IMR-90 (cell line): ENCODE measurements at regions not wholly inside any gene's neighbourhood (a gene's known extent, or its start where the extent isn't known, plus 50 kb on each side); places are given as distances from the start of the nearest gene placed in this dataset.

Experiments used
- BHLHE40 ChIP-seq: fragments of 150-350 bp; IDR thresholded peaks from 2 replicates; pipeline ENCODE4 v1.6.1; 2016; ENCODE audit warnings: mild to moderate bottlenecking, low read depth, low read length
- CHD1 ChIP-seq: IDR thresholded peaks from 2 replicates; pipeline ENCODE4 v1.6.1; 2012; ENCODE audit warnings: low read depth, low read length, improper control_type of control experiment
- FOS ChIP-seq: fragments of 150-350 bp; IDR thresholded peaks from 2 replicates; pipeline ENCODE4 v1.6.1; 2016; ENCODE audit warnings: low read depth, low read length
- MAFK ChIP-seq: IDR thresholded peaks from 2 replicates; pipeline ENCODE4 v1.6.1; 2012; ENCODE audit warnings: low read depth, low read length, improper control_type of control experiment
- MAZ ChIP-seq: IDR thresholded peaks from 2 replicates; pipeline ENCODE4 v1.6.1; 2012; ENCODE audit warnings: low read depth, mild to moderate bottlenecking, low read length, improper control_type of control experiment, moderate library complexity, borderline replicate concordance
- MXI1 ChIP-seq: IDR thresholded peaks from 2 replicates; pipeline ENCODE4 v1.6.1; 2012; ENCODE audit warnings: low read depth, mild to moderate bottlenecking, low read length, moderate library complexity, borderline replicate concordance
- POLR2A ChIP-seq: IDR thresholded peaks from 2 replicates; pipeline ENCODE4 v1.6.1; 2012; ENCODE audit warnings: mild to moderate bottlenecking, low read depth, low read length
- RAD21 ChIP-seq: IDR thresholded peaks from 2 replicates; pipeline ENCODE4 v1.6.1; 2012; ENCODE audit warnings: low read length, improper control_type of control experiment
- RFX5 ChIP-seq: IDR thresholded peaks from 2 replicates; pipeline ENCODE4 v1.8.0; 2012; ENCODE audit warnings: low read depth, mild to moderate bottlenecking, low read length, moderate library complexity
- TF ChIP-seq, protein P1 (sequence below): conservative IDR thresholded peaks from 2 replicates; pipeline ENCODE4 v1.5.1; 2012; ENCODE audit warnings: mild to moderate bottlenecking, low read depth, low read length, improper control_type of control experiment
- TF ChIP-seq, protein P2 (sequence below): fragments of 150-350 bp; IDR thresholded peaks from 2 replicates; pipeline ENCODE4 v1.6.1; 2016; ENCODE audit warnings: low read depth, mild to moderate bottlenecking, low read length, moderate library complexity, borderline replicate concordance
- TF ChIP-seq, protein P3 (sequence below): fragments of 150-350 bp; IDR thresholded peaks from 2 replicates; pipeline ENCODE4 v1.6.1; 2017; ENCODE audit warnings: mild to moderate bottlenecking, antibody characterized with exemption, low read length, low read depth

DNA sequence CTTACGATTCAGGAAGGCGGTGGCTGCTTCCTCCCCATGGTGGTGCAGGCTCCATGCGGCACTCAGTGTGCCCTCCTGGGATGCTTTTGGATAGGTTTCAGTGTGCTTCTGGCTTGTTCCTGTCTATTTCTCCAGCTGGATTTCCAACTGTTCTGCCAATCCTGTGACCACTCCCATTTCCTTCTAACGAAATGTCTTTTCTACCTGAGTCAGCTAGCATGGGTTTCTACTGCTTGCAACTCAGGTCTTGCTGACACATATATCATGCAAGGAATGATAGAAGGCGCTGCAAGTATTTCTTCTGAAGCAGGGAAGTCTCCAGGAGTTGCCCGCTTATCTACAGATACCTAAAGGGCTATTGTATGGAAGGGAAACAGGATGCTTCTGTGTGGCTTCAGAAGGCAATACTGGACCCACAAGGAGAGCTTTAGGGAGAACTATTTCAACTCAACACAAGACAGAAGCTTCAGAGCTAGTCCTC is 244.4 kb downstream of the OPA1 start:
- TF ChIP-seq, protein P1, sequence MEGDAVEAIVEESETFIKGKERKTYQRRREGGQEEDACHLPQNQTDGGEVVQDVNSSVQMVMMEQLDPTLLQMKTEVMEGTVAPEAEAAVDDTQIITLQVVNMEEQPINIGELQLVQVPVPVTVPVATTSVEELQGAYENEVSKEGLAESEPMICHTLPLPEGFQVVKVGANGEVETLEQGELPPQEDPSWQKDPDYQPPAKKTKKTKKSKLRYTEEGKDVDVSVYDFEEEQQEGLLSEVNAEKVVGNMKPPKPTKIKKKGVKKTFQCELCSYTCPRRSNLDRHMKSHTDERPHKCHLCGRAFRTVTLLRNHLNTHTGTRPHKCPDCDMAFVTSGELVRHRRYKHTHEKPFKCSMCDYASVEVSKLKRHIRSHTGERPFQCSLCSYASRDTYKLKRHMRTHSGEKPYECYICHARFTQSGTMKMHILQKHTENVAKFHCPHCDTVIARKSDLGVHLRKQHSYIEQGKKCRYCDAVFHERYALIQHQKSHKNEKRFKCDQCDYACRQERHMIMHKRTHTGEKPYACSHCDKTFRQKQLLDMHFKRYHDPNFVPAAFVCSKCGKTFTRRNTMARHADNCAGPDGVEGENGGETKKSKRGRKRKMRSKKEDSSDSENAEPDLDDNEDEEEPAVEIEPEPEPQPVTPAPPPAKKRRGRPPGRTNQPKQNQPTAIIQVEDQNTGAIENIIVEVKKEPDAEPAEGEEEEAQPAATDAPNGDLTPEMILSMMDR: no peak
- no peak for TF ChIP-seq RFX5
- no peak for TF ChIP-seq CHD1
- no peak for TF ChIP-seq POLR2A
- TF ChIP-seq, protein P2, sequence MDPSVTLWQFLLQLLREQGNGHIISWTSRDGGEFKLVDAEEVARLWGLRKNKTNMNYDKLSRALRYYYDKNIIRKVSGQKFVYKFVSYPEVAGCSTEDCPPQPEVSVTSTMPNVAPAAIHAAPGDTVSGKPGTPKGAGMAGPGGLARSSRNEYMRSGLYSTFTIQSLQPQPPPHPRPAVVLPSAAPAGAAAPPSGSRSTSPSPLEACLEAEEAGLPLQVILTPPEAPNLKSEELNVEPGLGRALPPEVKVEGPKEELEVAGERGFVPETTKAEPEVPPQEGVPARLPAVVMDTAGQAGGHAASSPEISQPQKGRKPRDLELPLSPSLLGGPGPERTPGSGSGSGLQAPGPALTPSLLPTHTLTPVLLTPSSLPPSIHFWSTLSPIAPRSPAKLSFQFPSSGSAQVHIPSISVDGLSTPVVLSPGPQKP: no peak
- TF ChIP-seq MXI1: no peak
- TF ChIP-seq FOS: no peak
- no peak for TF ChIP-seq MAZ
- TF ChIP-seq RAD21: no peak
- TF ChIP-seq MAFK: no peak
- TF ChIP-seq BHLHE40: no peak
- TF ChIP-seq, protein P3, sequence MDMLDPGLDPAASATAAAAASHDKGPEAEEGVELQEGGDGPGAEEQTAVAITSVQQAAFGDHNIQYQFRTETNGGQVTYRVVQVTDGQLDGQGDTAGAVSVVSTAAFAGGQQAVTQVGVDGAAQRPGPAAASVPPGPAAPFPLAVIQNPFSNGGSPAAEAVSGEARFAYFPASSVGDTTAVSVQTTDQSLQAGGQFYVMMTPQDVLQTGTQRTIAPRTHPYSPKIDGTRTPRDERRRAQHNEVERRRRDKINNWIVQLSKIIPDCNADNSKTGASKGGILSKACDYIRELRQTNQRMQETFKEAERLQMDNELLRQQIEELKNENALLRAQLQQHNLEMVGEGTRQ: no peak
